Sigmoid colon (tissue), 6 donors: ENCODE measurements at regions not wholly inside any gene's neighbourhood (a gene's known extent, or its start where the extent isn't known, plus 50 kb on each side); places are given as distances from the start of the nearest gene placed in this dataset.

ENCODE experiments used
- DNase-seq: peaks from one replicate; pipeline ENCODE4 v3.0.0-alpha.2; 2019
- H3K27ac ChIP-seq, 4 donors: fragments of 200-600 bp; sonication (generic); one replicate each; pipeline ENCODE4 v1.5.1; 2016 to 2019; ENCODE audit warnings: mild to moderate bottlenecking in 1 of 4
- H3K27me3 ChIP-seq, 3 donors: fragments of 200-600 bp; sonication (generic); one replicate each; pipeline ENCODE4 v1.5.1; 2019; ENCODE audit warnings: mild to moderate bottlenecking in 1 of 3
- H3K36me3 ChIP-seq, 4 donors: fragments of 200-600 bp; sonication (generic); one replicate each; pipeline ENCODE4 v1.5.1; 2016 to 2019
- H3K4me1 ChIP-seq, 4 donors: fragments of 200-600 bp; sonication (generic); one replicate each; pipeline ENCODE4 v1.5.1; 2017 to 2019
- H3K4me3 ChIP-seq, 4 donors: fragments of 200-600 bp; sonication (generic); one replicate each; pipeline ENCODE4 v1.5.1; 2017 to 2019; ENCODE audit warnings: mild to moderate bottlenecking in 2 of 4, moderate library complexity in 1 of 4
- H3K9me3 ChIP-seq, 4 donors: fragments of 200-600 bp in 3 of 4; sonication (generic) in 3 of 4; one replicate each; pipeline versions ENCODE4 v1.5.1 to v1.6.1; 2013 to 2019
- EP300 ChIP-seq, 4 donors: sonication (generic); formaldehyde crosslinking; IDR thresholded peaks; one replicate each; pipeline ENCODE4 v1.6.1; 2017; ENCODE audit warnings: antibody characterized with exemption in 4 of 4
- POLR2A ChIP-seq, 2 donors: fragments of 450-650 bp; IDR thresholded peaks; one replicate each; pipeline ENCODE4 v1.6.1; 2016; ENCODE audit warnings: antibody characterized with exemption in 2 of 2, mild to moderate bottlenecking in 2 of 2, moderate library complexity in 2 of 2
- POLR2AphosphoS5 ChIP-seq, 4 donors: sonication (generic); formaldehyde crosslinking; IDR thresholded peaks; one replicate each; pipeline ENCODE4 v1.6.1; 2017; ENCODE audit warnings: antibody characterized with exemption in 4 of 4
- WGBS, 2 donors: extraction: QIAGEN DNeasy Blood & Tissue Kit; methylation state at CpG; one replicate each; pipeline ENCODE4 v1.1.7; 2013; 5-methylcytosine and 5-hydroxymethylcytosine counted together
- intact Hi-C: fragments of 100-400 bp; cut with DNase I; formaldehyde crosslinking; loops from one replicate; pipeline ENCODE4 v1.15.1; 2023
- TF ChIP-seq, protein P1 (sequence below), 4 experiments: fragments of 450-650 bp in 3 of 4; fragments of 200-600 bp in 1 of 4; IDR thresholded peaks; one replicate each; pipeline ENCODE4 v1.5.1; 2016 to 2019; ENCODE audit warnings: antibody characterized with exemption in 4 of 4, mild to moderate bottlenecking in 3 of 4, moderate library complexity in 2 of 4
- donor health status: healthy with polysubstance abuse.
- donor health status: healthy.

DNA sequence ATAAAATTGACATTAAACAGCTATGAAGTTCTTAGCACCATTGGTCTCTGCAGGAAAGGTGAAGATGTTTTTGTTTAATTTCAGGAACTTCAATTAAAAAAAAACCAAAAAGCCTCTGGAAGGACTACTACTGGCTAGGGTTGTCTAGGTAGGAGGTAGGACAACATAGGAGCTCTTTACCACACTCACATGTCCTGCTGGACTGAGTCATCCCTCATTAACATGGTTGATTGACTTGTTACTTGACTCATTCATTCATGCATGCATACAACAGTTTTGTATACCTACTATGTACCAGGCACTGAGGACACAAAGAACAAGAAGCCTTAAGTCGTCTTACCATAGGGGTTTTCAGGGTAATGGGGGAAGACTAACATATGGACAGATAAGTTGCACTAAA is 216.9 kb upstream of the ARHGAP20 start:
- Histone ChIP-seq H3K27ac (no peak overlapping the region), H3K36me3 (no peaks in the 10 kb centered on the region), H3K4me1 (no peaks in the 10 kb centered on the region), H3K4me3 (no peak overlapping the region), H3K27me3 (no peaks in the 10 kb centered on the region), H3K9me3 (no peaks in the 10 kb centered on the region)
- DNase-seq = no peak
- 57 to 88% methylated on average over 1 of the region's 1 CpG for WGBS, 2 donors
- intact Hi-C loops = no loop called here
- TF ChIP-seq EP300 (IDR thresholded peaks at IDR 0.05) = no peak
- TF ChIP-seq POLR2A (IDR thresholded peaks at IDR 0.05) = no peak
- no peak for TF ChIP-seq POLR2AphosphoS5 (IDR thresholded peaks at IDR 0.05)
- TF ChIP-seq, protein P1, sequence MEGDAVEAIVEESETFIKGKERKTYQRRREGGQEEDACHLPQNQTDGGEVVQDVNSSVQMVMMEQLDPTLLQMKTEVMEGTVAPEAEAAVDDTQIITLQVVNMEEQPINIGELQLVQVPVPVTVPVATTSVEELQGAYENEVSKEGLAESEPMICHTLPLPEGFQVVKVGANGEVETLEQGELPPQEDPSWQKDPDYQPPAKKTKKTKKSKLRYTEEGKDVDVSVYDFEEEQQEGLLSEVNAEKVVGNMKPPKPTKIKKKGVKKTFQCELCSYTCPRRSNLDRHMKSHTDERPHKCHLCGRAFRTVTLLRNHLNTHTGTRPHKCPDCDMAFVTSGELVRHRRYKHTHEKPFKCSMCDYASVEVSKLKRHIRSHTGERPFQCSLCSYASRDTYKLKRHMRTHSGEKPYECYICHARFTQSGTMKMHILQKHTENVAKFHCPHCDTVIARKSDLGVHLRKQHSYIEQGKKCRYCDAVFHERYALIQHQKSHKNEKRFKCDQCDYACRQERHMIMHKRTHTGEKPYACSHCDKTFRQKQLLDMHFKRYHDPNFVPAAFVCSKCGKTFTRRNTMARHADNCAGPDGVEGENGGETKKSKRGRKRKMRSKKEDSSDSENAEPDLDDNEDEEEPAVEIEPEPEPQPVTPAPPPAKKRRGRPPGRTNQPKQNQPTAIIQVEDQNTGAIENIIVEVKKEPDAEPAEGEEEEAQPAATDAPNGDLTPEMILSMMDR (IDR thresholded peaks at IDR 0.05) = no peak

DNA sequence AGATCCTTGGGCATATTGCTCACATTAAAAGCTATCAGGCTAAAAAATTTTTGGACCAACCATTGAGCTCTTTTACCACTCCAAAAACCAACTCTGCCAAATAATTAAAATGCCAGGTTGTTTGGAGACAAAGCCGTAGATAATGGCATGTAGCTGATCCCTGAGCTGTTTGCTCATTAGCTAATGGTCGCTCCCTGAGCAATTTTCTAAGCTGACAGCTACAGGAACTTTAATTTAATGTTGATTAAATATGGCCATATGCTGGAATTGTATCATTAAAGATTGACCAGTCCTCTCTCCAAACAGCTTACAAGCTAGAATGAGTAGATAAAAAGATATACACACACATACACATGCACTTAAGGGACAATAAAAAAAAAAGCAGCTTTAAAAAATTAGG is 216.2 kb upstream of the ARHGAP20 start:
- H3K4me1 ChIP-seq = no peaks in the 10 kb centered on the region
- no peaks in the 10 kb centered on the region for H3K9me3 ChIP-seq
- TF ChIP-seq POLR2A (IDR thresholded peaks at IDR 0.05) (no peak), EP300 (IDR thresholded peaks at IDR 0.05) (no peak), POLR2AphosphoS5 (IDR thresholded peaks at IDR 0.05) (no peak)
- TF ChIP-seq, protein P1 (IDR thresholded peaks at IDR 0.05) = no peak
- WGBS, 2 donors = 91 to 95% methylated on average over 2 of the region's 2 CpGs
- intact Hi-C loops = no loop called here
- no peaks in the 10 kb centered on the region for H3K36me3 ChIP-seq
- no peak overlapping the region for H3K27ac ChIP-seq
- no peak overlapping the region for H3K4me3 ChIP-seq
- no peaks in the 10 kb centered on the region for H3K27me3 ChIP-seq
- DNase-seq = no peak

DNA sequence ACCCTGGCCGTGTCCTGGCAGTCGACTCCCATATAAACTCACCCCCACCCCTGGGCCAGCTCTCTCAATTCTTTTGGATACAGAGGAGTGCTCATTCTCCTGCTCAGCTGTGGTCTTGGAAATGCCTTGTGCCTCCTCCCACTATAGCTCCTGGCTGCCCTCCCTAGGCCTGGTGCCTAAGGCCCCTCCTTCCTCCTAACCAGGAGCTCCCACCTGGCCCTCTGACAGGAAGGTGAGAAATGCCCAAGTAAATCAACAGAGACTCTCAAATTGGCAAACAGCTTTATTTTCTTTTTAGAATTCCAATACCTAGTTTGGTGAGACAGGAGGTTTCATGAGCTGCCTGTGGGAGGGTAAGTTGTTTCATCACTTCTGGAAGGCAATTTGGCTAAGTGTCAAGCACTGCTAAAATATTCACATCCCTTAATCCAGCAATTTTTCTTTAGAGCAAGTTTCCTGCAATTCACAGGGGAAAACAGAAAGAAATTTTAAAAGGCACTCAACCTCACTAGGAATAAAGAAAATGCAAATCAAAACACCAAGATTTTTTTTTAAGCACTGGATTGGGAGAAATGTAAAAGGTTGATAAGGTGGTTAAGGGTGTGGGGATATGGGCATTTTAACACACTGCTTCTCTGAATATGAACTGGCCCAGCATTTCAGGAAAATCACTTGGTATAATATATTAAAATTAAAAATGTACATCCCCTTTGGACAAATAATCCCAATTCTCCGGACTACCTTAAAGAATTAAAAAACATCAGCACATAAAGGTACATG is 209.7 kb upstream of the ARHGAP20 start:
- Histone ChIP-seq H3K27ac (peak overlapping the region in 1 of 4 donors; percentile 76), H3K4me3 (no peak overlapping the region), H3K36me3 (no peaks in the 10 kb centered on the region), H3K27me3 (no peaks in the 10 kb centered on the region), H3K4me1 (peaks cover 0 to 12% (median 6%) of the 10 kb centered on the region in 4 donors), H3K9me3 (no peaks in the 10 kb centered on the region)
- DNase-seq = peak; percentile 64
- no peak for TF ChIP-seq POLR2A (IDR thresholded peaks at IDR 0.05)
- TF ChIP-seq EP300 (IDR thresholded peaks at IDR 0.05) = no peak
- TF ChIP-seq, protein P1 (IDR thresholded peaks at IDR 0.05) = no peak
- no peak for TF ChIP-seq POLR2AphosphoS5 (IDR thresholded peaks at IDR 0.05)
- WGBS, 2 donors = 83 to 87% methylated on average over 3 of the region's 3 CpGs
- intact Hi-C loops = no loop called here

DNA sequence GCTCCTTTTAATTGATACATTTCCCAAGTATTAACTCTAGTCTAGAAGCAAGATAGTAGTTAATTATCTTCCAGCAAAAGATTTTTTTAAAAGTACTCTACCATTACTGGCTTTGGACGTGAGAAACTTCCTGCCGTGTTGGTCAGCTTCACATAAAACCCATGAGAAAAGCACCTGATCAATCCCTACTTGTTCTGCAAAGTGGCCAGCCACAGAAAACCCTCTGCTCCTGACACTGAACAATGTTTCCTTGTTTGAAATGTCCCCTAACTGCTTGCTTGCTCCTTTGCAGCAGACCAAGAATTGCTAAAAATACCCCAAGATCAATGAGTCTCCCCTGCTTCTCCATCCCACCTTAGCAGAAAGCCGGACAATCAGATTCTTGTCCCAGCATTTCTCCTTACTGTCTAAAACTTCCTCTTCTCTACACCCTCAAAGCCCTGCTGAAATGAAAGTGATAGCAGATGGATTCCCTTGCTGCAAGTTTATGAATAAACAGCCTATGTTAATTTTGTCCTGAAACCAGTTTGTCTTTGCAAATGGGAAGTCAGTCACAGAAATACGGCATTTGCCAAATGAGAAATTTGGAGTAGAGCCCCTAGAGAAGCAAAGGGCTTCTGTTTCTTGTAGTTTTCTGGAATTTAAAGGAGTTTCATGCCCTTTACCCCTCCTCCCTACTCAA is 207.1 kb upstream of the ARHGAP20 start:
- Histone ChIP-seq H3K36me3 (no peaks in the 10 kb centered on the region), H3K27me3 (no peaks in the 10 kb centered on the region), H3K27ac (no peak overlapping the region), H3K9me3 (peaks cover 0 to 3% (median 0%) of the 10 kb centered on the region in 4 donors), H3K4me1 (peaks cover 0 to 12% (median 6%) of the 10 kb centered on the region in 4 donors), H3K4me3 (no peak overlapping the region)
- 44 to 73% methylated on average over 4 of the region's 4 CpGs for WGBS, 2 donors
- no peak for DNase-seq
- intact Hi-C loops = no loop called here
- TF ChIP-seq EP300 (IDR thresholded peaks at IDR 0.05) (no peak), POLR2A (IDR thresholded peaks at IDR 0.05) (no peak), POLR2AphosphoS5 (IDR thresholded peaks at IDR 0.05) (no peak)
- TF ChIP-seq, protein P1 (IDR thresholded peaks at IDR 0.05) = no peak
